GM19467 (cell line): ENCODE measurements at regions not wholly inside any gene's neighbourhood (a gene's known extent, or its start where the extent isn't known, plus 50 kb on each side); places are given as distances from the start of the nearest gene placed in this dataset.
"Not testable (repeated sequence)": the region's sequence is repeated elsewhere in the genome, so short reads cannot be mapped to it uniquely, and the experiment has no call there.

Experiments used
- ATAC-seq: cut with Tn5 transposase; IDR thresholded peaks from one replicate; pipeline ENCODE4 v1.9.1; 2021; ENCODE audit warnings: mild to moderate bottlenecking, moderate library complexity; ENCODE audit not compliant: unreplicated experiment

GRCh38 chr5:99349787-99350186 is 421.0 kb upstream of the CHD1 start:
- ATAC-seq = no peak

DNA sequence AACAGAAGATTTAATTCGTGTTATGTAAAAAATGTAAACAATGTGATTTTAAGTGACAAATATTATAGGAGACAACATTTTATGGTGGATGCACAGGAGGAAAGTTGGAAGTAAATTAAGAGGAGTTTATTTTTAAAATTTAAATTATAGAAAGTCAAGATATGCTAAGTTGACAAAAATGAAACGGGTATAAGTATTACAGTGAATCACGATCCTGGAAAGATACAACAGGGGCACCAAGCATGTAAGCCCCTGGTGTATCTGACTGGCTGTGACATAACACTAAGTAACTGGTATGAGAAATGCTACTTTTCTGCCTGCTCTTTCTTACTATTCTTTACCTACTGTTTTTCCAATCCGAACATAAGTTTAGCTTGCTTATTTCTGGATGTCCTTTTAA is 419.8 kb upstream of the CHD1 start:
- ATAC-seq = no peak

DNA sequence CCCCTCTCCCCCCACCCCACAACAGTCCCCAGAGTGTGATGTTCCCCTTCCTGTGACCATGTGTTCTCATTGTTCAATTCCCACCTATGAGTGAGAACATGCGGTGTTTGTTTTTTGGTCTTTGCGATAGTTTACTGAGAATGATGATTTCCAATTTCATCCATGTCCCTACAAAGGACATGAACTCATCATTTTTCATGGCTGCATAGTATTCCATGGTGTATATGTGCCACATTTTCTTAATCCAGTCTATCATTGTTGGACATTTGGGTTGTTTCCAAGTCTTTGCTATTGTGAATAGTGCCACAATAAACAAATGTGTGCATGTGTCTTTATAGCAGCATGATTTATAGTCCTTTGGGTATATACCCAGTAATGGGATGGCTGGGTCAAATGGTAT is 411.0 kb upstream of the CHD1 start:
- not testable (repeated sequence) for ATAC-seq

GRCh38 chr5:99334936-99335335 is 406.1 kb upstream of the CHD1 start:
- no peak for ATAC-seq

GRCh38 chr5:99331061-99331460 is 402.3 kb upstream of the CHD1 start:
- no peak for ATAC-seq

GRCh38 chr5:99320436-99320835 is 391.6 kb upstream of the CHD1 start:
- no peak for ATAC-seq

GRCh38 chr5:99317136-99317535 is 388.3 kb upstream of the CHD1 start:
- ATAC-seq = no peak

DNA sequence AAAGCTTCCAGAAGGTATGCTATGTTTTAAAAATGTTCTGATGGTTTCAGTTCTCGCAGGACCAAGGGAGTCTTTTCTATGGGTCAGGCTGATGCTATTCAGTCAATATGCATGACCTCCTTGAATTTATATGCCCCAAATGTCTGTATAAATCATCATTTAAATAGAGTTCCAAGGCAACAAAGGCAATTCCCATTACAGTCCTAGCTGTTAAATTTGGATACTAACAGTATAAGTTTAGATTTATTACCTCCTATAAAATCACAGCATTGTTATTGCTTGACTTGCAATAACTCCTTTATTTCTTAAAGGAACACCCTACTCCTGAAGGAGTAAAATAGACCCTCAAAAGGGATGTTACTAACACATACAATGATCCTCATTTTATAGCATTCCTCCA is 387.7 kb upstream of the CHD1 start:
- no peak for ATAC-seq

GRCh38 chr5:99315413-99316183 is 386.8 kb upstream of the CHD1 start:
- no peak for ATAC-seq

- no peak for ATAC-seq
These were observed 385.9 kb upstream of the CHD1 start for GRCh38 chr5:99314721-99315120.

GRCh38 chr5:99308131-99308530 is 379.3 kb upstream of the CHD1 start:
- no peak for ATAC-seq

- ATAC-seq = no peak
These were observed 376.3 kb upstream of the CHD1 start for GRCh38 chr5:99305045-99305580.

DNA sequence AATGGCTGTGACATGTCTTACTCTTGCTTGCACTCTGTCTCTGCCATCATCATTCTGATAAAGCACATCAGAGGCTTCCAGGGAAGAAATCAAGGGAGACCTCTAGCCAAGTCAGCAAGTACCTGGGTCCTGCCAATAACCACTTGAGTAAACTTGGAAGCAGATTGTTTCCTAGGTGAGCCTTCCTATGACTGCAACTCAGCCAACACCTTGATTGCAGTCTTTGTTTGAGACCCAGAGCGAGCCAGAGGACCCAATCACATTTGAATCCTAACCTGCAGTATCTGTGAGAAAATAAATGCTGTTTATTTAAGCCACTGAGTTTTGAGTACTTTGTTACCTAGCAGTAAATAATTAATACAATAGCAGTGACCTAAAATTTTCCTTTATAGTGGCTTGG is 356.8 kb upstream of the CHD1 start:
- ATAC-seq = no peak

DNA sequence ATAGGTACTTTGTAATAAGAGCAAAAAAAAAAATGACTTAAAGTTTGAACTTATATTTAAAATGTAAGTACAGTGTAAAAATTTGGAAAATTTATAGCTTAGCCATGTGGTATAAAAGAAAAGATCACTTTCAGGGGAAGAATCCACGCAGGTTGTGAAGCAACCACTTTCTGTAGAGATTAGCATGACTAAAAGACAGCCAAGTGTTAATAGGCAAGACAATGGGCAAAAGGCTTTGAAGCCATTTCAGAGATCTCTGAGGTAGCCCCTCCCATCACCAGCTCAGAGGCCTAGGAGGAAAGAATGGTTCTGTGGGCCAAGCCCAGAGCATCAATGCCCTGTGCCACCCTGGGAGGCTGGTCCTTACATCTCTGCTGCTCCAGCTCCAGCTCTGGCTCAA is 346.3 kb upstream of the CHD1 start:
- no peak for ATAC-seq

GRCh38 chr5:99272576-99272975 is 343.8 kb upstream of the CHD1 start:
- ATAC-seq = no peak

DNA sequence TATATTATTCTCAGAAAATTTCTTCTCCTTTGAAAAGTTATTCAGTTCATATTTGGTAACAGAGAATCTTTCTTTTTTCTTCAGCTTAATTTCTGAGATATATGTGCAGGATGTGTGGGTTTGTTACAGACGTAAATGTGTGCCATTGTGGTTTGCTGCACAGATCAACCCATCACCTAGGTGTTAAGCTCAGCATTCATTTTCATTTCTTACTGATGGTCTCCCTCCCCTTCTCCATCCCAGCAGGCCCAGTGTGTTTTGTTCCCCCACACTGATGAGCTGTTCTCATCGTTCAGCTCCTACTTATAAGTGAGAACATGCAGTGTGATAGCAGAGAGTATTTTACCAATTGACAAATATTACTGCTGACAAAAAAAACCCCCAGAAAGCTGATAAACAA is 330.0 kb upstream of the CHD1 start:
- no peak for ATAC-seq

- no peak for ATAC-seq
These were observed 319.3 kb upstream of the CHD1 start for GRCh38 chr5:99248066-99248465.

- ATAC-seq = no peak
These were observed 318.5 kb upstream of the CHD1 start for GRCh38 chr5:99247346-99247745.

DNA sequence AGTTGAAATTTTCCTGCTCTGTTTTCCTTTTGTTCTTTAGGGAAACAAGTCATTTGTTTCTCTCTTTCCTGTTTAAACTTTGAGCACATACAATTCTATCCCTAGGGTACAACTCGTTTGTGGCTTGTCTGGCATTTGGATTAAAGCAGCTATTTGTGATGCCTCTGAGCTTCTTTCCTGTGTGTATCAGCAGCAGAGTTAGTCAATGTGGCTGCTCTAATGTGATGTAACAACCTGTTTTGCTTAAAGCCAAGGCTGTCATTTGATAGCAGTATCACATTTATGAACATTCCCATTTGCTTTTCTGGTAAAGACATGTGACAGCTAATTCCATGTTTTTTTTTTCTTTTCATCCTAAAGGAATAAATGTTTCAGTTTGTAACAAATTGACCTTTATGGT is 314.3 kb upstream of the CHD1 start:
- ATAC-seq = no peak

DNA sequence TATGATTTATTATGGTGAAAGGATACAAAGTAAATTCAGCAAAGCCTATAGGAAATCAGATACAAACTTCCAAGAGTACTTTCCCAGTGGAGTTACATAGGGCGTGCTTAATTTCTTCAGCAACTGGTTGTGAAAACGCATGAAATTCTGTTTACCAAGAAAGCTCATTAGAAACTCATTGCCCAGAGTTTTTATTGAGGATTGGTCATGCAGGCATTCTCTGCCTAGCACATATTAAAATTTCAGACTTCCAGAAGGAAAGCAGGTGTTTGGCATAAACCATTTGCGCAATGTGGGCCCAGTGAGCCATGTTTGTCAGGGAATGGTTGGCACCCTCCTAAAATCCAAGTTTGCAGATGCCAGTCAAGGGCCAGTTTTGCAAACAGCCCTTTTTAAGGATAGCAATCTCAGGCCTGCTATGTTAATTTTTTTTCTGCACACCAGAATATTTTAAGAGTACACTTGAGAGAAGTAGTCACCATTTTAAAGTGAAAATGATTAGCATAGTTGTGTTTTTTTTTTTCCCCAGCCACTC is 311.1 kb upstream of the CHD1 start:
- ATAC-seq = no peak

GRCh38 chr5:99191206-99191745 is 262.5 kb upstream of the CHD1 start:
- no peak for ATAC-seq

DNA sequence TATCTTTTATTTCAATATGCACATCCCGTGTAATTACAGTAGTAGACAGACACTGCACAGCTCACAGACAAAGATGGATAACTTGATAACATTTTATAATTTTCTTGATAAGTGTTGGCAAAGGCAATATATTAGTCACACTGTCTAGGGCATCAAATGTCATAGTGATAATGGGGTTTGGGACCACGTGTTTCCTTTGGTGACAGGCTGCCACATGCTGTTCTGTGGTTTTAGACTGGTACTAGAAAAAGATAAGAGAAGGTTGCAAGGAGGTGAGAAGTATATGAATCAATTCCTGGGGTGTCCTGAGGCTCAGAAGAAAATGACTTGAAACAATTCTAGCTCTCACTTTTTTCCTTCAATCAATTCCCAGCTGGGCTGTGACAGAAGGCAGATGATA is 258.8 kb upstream of the CHD1 start:
- ATAC-seq = no peak
